GM10266 (cell line): ENCODE measurements at regions not wholly inside any gene's neighbourhood (a gene's known extent, or its start where the extent isn't known, plus 50 kb on each side); places are given as distances from the start of the nearest gene placed in this dataset.

ENCODE experiments used
- DNase-seq: peaks from one replicate; pipeline ENCODE4 v3.0.0; 2012; ENCODE audit errors: extremely low spot score
- CTCF ChIP-seq: IDR thresholded peaks from 2 replicates; pipeline ENCODE4 v1.5.1; 2012; ENCODE audit warnings: mild to moderate bottlenecking, low read depth; ENCODE audit not compliant: control insufficient read depth, insufficient read depth; ENCODE audit errors: missing control alignments

DNA sequence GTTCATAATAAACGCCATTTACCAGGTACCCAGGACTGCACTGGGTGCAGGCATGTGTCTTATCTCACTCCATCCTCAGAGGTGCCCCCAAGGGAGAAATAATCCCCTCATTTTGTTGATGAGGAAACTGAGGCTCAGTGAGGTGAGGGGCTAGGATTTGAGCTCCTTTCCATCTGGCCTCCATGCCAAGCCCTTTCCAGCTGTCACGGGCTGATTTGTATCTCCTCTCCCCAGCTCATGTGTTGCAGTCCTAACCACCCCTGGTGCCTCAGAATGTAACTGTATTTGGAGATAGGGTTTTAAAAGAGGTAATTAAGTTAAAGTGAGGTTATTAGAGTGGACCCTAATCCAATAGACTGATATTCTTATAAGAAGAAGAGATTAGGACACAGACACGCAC is 137.3 kb downstream of the MYCN start:
- TF ChIP-seq CTCF = no peak
- DNase-seq = no peak

DNA sequence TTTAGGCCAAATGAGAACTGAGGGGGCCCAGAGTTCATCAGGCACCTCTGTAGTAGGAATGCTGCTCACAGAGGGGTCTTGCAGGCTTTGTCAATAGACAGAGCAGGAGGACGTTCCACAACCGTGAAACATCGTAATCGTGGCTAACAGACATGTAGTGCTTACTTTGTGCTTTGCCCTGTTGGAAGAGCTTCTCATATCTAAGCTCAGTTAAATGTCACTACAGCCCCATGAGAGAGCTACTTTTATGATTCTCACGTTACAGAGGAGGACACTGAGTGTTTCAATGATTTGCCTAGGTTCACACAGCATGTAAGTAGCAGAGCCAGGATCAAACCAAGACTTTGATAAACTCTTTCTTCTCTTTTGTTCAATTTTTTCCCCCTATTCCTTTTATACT is 136.6 kb downstream of the MYCN start:
- no peak for TF ChIP-seq CTCF

DNA sequence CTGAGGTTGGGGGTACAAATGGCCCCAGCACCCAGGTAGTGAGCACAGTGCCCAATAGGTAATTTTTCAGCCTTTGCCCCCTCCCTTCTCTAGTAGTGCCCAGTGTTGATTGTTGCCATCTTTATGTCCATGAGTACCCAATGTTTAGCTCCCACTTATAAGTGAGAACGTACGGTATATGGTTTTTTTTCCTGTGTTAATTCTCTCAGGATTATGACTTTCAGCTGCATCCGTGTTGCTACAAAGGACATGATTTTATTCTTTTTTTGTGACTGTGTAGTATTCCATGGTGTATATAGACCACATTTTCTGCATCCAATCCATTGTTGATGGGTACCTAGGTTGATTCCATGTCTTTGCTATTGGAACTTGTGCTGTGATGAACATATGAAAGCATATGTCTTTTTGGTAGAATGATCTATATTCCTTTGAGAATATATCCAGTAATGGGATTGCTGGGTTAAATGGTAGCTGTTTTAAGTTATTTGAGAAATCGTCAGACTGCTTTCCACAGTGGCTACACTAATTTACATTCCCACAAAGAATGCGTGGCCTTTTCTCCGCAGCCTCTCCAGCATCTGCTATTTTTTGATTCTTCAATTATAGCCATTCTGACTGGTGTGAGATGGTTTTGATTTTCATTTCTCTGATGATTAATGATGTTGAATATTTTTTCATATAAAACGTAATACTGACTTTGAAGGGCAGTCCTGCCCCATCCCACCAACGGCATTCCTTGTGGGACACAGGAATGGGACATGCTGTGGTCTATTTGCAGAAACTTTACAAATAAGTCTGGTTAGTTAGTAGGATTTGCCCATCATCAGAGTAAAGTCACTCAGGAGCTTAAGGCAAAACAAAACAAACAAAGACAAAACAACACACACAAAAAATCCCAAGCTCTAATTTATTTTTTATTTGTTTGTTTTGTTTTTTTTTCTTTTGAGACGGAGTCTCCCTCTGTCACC is 135.0 kb downstream of the MYCN start:
- no peak for TF ChIP-seq CTCF
- no peak for DNase-seq

More for the DNA sequence above, 136.6 kb downstream of the MYCN start:
- DNase-seq = no peak

GRCh38 chr2:16073921-16074425 is 133.6 kb downstream of the MYCN start:
- DNase-seq = no peak
- TF ChIP-seq CTCF = no peak

- no peak for DNase-seq
- no peak for TF ChIP-seq CTCF
These were observed 133.1 kb downstream of the MYCN start for GRCh38 chr2:16073471-16073870.

DNA sequence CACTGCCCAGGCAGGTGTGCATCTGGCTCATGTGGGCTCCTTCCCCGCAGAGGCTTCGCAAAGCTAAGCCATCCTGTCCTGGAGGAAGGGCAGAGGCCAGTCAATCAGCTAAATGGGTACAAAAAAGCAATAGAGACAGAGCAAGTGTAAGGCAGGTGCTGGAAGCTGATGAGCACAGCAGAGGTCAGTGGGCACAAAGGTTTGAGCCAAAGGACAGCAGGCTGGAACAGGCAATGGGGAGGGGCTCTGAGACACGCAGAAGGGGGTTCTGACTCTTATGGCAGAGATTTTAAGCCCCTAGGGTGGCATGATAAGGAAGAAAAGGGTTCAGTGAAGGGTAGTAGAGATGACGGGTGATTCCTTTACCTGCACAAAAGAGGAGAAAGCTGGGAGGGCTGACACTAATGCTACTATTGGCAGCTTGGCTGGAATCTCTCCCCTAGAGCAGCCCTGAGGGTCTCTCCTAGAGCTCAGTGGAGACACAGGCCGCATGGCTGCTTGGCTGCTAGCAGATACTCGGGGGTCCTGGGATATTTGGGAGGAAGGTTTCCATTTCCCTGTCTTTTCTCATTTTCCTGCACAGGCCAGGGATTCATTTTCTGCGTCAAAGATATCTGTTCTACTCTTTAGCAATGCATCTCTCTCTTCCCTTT is 132.4 kb downstream of the MYCN start:
- no peak for TF ChIP-seq CTCF
- DNase-seq = no peak

GRCh38 chr2:16071865-16072637 is 131.7 kb downstream of the MYCN start:
- TF ChIP-seq CTCF = no peak
- no peak for DNase-seq
